HepG2 (cell line): ENCODE measurements at regions not wholly inside any gene's neighbourhood (a gene's known extent, or its start where the extent isn't known, plus 50 kb on each side); places are given as distances from the start of the nearest gene placed in this dataset.

Experiments
- ATAC-seq: fragments of 200-7000 bp; cut with Tn5 transposase; 3 replicates; pipeline ENCODE4 v1.9.1; 2020; ENCODE audit warnings: mild to moderate bottlenecking, moderate library complexity
- BruUV-seq: library from RNA; stranded (reverse); fragments of 400-500 nt; replicated peaks from 2 replicates; lab custom pipeline; 2021; lab: Mats Ljungman, UMichigan
- CTCF ChIA-PET: fragments of 300-600 bp; formaldehyde crosslinking; extraction: SDS; loops from one replicate; lab custom pipeline; 2021; ENCODE audit warnings: low total read pairs, inconsistent platforms, low intra/inter-chr PET ratio; lab: Yijun Ruan, JAX
- POLR2A ChIA-PET: fragments of 350-600 bp; sonication (Branson Sonifier 250); formaldehyde crosslinking; loops from one replicate; lab custom pipeline; 2020; ENCODE audit warnings: antibody characterized with exemption, inconsistent platforms; lab: Yijun Ruan, JAX
- DNase-seq: peaks from one replicate; pipeline ENCODE4 v3.0.0-alpha.2; 2015; ENCODE audit warnings: low spot score
- FAIRE-seq: peaks from 3 replicates; lab custom pipeline; 2011; peaks lifted over from hg19 to GRCh38; lab: Jason Lieb, UNC
- H2AFZ ChIP-seq: one replicate; pipeline ENCODE4 v1.6.1; 2011; ENCODE audit warnings: low read length, inconsistent platforms
- H3K27ac ChIP-seq: fragments of 300-600 bp; 3 replicates; pipeline ENCODE4 v1.8.0; 2011; ENCODE audit warnings: mixed run types, mild to moderate bottlenecking, mixed read lengths, low read length, inconsistent platforms; ENCODE audit not compliant: insufficient read depth; ENCODE audit errors: extremely low read length
- H3K27me3 ChIP-seq, 2 experiments: fragments of 200-600 bp in 1 of 2; 2 replicates in 1 of 2; 3 replicates in 1 of 2; pipeline versions ENCODE4 v1.6.0 to v1.8.0; 2011; ENCODE audit warnings: low read length in 2 of 2, mild to moderate bottlenecking in 2 of 2, moderate library complexity in 2 of 2, inconsistent platforms in 1 of 2; ENCODE audit not compliant: insufficient read depth in 2 of 2, control insufficient read depth in 1 of 2
- H3K36me3 ChIP-seq, 2 experiments: fragments of 200-600 bp in 1 of 2; replicated peaks in 1 of 2; 2 replicates in 1 of 2; 3 replicates in 1 of 2; pipeline versions ENCODE4 v1.5.1 to v1.8.0; 2011; ENCODE audit warnings: low read length in 2 of 2, inconsistent platforms in 1 of 2; ENCODE audit not compliant: insufficient read depth in 2 of 2, control insufficient read depth in 1 of 2
- H3K4me1 ChIP-seq: 2 replicates; pipeline ENCODE4 v1.5.1; 2012; ENCODE audit warnings: low read length, inconsistent platforms; ENCODE audit not compliant: insufficient read depth
- H3K4me2 ChIP-seq: 2 replicates; pipeline ENCODE4 v1.6.0; 2011; ENCODE audit warnings: low read depth, low read length, inconsistent platforms
- H3K4me3 ChIP-seq, 3 experiments: fragments of 200-600 bp in 1 of 3; sonication (generic), shearing (Covaris generic) in 1 of 3; replicated peaks in 1 of 3; 2 replicates each; pipeline ENCODE4 v1.5.1; 2011 to 2016; ENCODE audit warnings: low read length in 3 of 3, inconsistent platforms in 2 of 3, low read depth in 2 of 3, mild to moderate bottlenecking in 2 of 3, control low read depth in 1 of 3, mixed read lengths in 1 of 3; ENCODE audit not compliant: insufficient read depth in 1 of 3
- H3K79me2 ChIP-seq: one replicate; pipeline ENCODE4 v1.6.1; 2011; ENCODE audit warnings: low read length, inconsistent platforms; ENCODE audit not compliant: insufficient read depth
- H3K9ac ChIP-seq: 2 replicates; pipeline ENCODE4 v1.6.0; 2011; ENCODE audit warnings: mild to moderate bottlenecking, low read depth, low read length, inconsistent platforms; ENCODE audit not compliant: insufficient read depth
- H3K9me3 ChIP-seq: 2 replicates; pipeline ENCODE4 v1.5.1; 2012; ENCODE audit warnings: mild to moderate bottlenecking, low read length
- H4K20me1 ChIP-seq: 2 replicates; pipeline ENCODE4 v1.6.0; 2011; ENCODE audit warnings: inconsistent platforms, mild to moderate bottlenecking, low read length, moderate library complexity; ENCODE audit not compliant: insufficient read depth
- ARNT ChIP-seq: fragments of 450-650 bp; IDR thresholded peaks from 2 replicates; pipeline ENCODE4 v1.6.1; 2017
- DDIT3 ChIP-seq: sonication (generic); formaldehyde crosslinking; IDR thresholded peaks from 2 replicates; pipeline ENCODE4 v1.4.0; 2020; ENCODE audit warnings: mild to moderate bottlenecking, missing genetic modification reagents
- E2F5 ChIP-seq: sonication (generic); formaldehyde crosslinking; conservative IDR thresholded peaks from 2 replicates; pipeline ENCODE4 v1.4.0; 2020; ENCODE audit warnings: missing genetic modification reagents
- MAF1 ChIP-seq: sonication (generic); formaldehyde crosslinking; IDR thresholded peaks from 2 replicates; pipeline ENCODE4 v1.5.0; 2020; ENCODE audit warnings: missing genetic modification reagents, borderline replicate concordance
- TFDP1 ChIP-seq: IDR thresholded peaks from 2 replicates; pipeline ENCODE4 v1.6.1; 2016; ENCODE audit warnings: missing compliant biosample characterization, missing genetic modification reagents, borderline replicate concordance
- ZKSCAN5 ChIP-seq: sonication (generic); formaldehyde crosslinking; IDR thresholded peaks from 2 replicates; pipeline ENCODE4 v1.5.1; 2020; ENCODE audit warnings: mild to moderate bottlenecking, missing genetic modification reagents
- ZNF138 ChIP-seq: sonication (generic); formaldehyde crosslinking; IDR thresholded peaks from 2 replicates; pipeline ENCODE4 v1.5.0; 2020; ENCODE audit warnings: mild to moderate bottlenecking, low read depth, missing genetic modification reagents
- ZSCAN25 ChIP-seq: sonication (generic); formaldehyde crosslinking; IDR thresholded peaks from 2 replicates; pipeline ENCODE4 v1.8.0; 2022; ENCODE audit warnings: mild to moderate bottlenecking, missing genetic modification reagents
- in situ Hi-C: cut with HindIII; loops from 2 replicates; pipeline ENCODE4 v1.10.0; 2017; ENCODE audit warnings: low pct_unique_long_range_greater_than_20kb; ENCODE audit not compliant: extremely low pct_ligation_motif_present
- intact Hi-C: fragments of 100-400 bp; cut with micrococcal nuclease; formaldehyde crosslinking; loops from one replicate; pipeline ENCODE4 v1.10.0; 2022; ENCODE audit not compliant: unreplicated experiment

GRCh38 chr2:59988341-59988740 is 565.1 kb downstream of the BCL11A start:
- H3K27ac ChIP-seq = no peak overlapping the region
- H3K4me3 ChIP-seq = no peak overlapping the region
- DNase-seq (no peak), ATAC-seq (no peak), FAIRE-seq (no peak)
- H3K79me2 ChIP-seq = no peaks in the 10 kb centered on the region
- intact Hi-C loops (no loop called here), in situ Hi-C loops (no loop called here)
- no peaks in the 10 kb centered on the region for H3K9me3 ChIP-seq
- H4K20me1 ChIP-seq = no peaks in the 10 kb centered on the region
- no peaks in the 10 kb centered on the region for H3K36me3 ChIP-seq
- H3K4me1 ChIP-seq = no peaks in the 10 kb centered on the region
- no TSS peak for BruUV-seq
- POLR2A ChIA-PET = no interaction called here
- no peak overlapping the region for H3K9ac ChIP-seq
- TF ChIP-seq TFDP1 (CRISPR knock-in tag) = no peak
- no peak for TF ChIP-seq DDIT3 (CRISPR knock-in tag)
- TF ChIP-seq ARNT = no peak
- no peak for TF ChIP-seq MAF1 (CRISPR knock-in tag)
- TF ChIP-seq ZKSCAN5 (CRISPR knock-in tag) = no peak
- TF ChIP-seq ZNF138 (CRISPR knock-in tag) = no peak
- no peak for TF ChIP-seq ZSCAN25 (CRISPR knock-in tag)
- no peak for TF ChIP-seq E2F5
- CTCF ChIA-PET = no interaction called here
- no peak overlapping the region for H3K4me2 ChIP-seq
- no peak overlapping the region for H2AFZ ChIP-seq
- no peaks in the 10 kb centered on the region for H3K27me3 ChIP-seq
